ENCODE measurements at regions not wholly inside any gene's neighbourhood (a gene's known extent, or its start where the extent isn't known, plus 50 kb on each side); places are given as distances from the start of the nearest gene placed in this dataset.

GRCh38 chr7:17677408-17677807, 262.9 kb downstream of the SNX13 start:
- TF ChIP-seq, protein P1, sequence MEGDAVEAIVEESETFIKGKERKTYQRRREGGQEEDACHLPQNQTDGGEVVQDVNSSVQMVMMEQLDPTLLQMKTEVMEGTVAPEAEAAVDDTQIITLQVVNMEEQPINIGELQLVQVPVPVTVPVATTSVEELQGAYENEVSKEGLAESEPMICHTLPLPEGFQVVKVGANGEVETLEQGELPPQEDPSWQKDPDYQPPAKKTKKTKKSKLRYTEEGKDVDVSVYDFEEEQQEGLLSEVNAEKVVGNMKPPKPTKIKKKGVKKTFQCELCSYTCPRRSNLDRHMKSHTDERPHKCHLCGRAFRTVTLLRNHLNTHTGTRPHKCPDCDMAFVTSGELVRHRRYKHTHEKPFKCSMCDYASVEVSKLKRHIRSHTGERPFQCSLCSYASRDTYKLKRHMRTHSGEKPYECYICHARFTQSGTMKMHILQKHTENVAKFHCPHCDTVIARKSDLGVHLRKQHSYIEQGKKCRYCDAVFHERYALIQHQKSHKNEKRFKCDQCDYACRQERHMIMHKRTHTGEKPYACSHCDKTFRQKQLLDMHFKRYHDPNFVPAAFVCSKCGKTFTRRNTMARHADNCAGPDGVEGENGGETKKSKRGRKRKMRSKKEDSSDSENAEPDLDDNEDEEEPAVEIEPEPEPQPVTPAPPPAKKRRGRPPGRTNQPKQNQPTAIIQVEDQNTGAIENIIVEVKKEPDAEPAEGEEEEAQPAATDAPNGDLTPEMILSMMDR (IDR thresholded peaks at IDR 0.05), result no peak
- TF ChIP-seq POLR2AphosphoS5 (IDR thresholded peaks at IDR 0.05; ENCODE audit: low read depth, low read length) (no peak), MAX (IDR thresholded peaks at IDR 0.05; ENCODE audit: low read depth) (no peak), EP300 (IDR thresholded peaks at IDR 0.05; ENCODE audit: borderline replicate concordance in 1 of 2, low read depth in 1 of 2, low read length in 1 of 2) (peak in 1 of 2 experiments; percentile 39; a peak in 1 of 4 replicates), TAF1 (IDR thresholded peaks at IDR 0.05; ENCODE audit: borderline replicate concordance, low read depth, low read length) (no peak), TCF12 (IDR thresholded peaks at IDR 0.05) (no peak), GABPA (IDR thresholded peaks at IDR 0.05; ENCODE audit: low read depth) (no peak), MXI1 (IDR thresholded peaks at IDR 0.05; ENCODE audit: low read depth, low read length) (no peak), RAD21 (IDR thresholded peaks at IDR 0.05; ENCODE audit: low read length) (no peak), TEAD4 (IDR thresholded peaks at IDR 0.05; ENCODE audit: borderline replicate concordance, insufficient read depth) (no peak), SIN3A (IDR thresholded peaks at IDR 0.05; ENCODE audit: borderline replicate concordance, low read depth, low read length) (no peak), NRF1 (IDR thresholded peaks at IDR 0.05; ENCODE audit: low read depth, low read length) (no peak), SMC3 (IDR thresholded peaks at IDR 0.05; ENCODE audit: low read depth, low read length) (no peak)
- TF ChIP-seq, protein P2, sequence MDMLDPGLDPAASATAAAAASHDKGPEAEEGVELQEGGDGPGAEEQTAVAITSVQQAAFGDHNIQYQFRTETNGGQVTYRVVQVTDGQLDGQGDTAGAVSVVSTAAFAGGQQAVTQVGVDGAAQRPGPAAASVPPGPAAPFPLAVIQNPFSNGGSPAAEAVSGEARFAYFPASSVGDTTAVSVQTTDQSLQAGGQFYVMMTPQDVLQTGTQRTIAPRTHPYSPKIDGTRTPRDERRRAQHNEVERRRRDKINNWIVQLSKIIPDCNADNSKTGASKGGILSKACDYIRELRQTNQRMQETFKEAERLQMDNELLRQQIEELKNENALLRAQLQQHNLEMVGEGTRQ (IDR thresholded peaks at IDR 0.05; ENCODE audit: borderline replicate concordance, low read depth, low read length), result no peak

Data from SK-N-SH (cell line).